ENCODE measurements at regions not wholly inside any gene's neighbourhood (a gene's known extent, or its start where the extent isn't known, plus 50 kb on each side); places are given as distances from the start of the nearest gene placed in this dataset.
A peak's percentile ranks its signal among the peaks of the same experiment; 100 is the strongest.
"Not testable (repeated sequence)": the region's sequence is repeated elsewhere in the genome, so short reads cannot be mapped to it uniquely, and the experiment has no call there.

GRCh38 chr10:30704026-30704600 is 74.6 kb upstream of the LYZL2 start:
- no peak for TF ChIP-seq CTCF (IDR thresholded peaks at IDR 0.05; ENCODE audit: borderline replicate concordance, insufficient read depth, low read depth, low read length)
- peak overlapping the region; percentile 41 for H3K4me3 ChIP-seq (ENCODE audit: low read depth, low read length)

GRCh38 chr10:30703446-30703845 is 73.9 kb upstream of the LYZL2 start:
- not testable (repeated sequence) for H3K4me3 ChIP-seq (ENCODE audit: low read depth, low read length)

GRCh38 chr10:30702860-30703259 is 73.3 kb upstream of the LYZL2 start:
- no peak for TF ChIP-seq CTCF (IDR thresholded peaks at IDR 0.05; ENCODE audit: borderline replicate concordance, insufficient read depth, low read depth, low read length)
- no peak overlapping the region for H3K4me3 ChIP-seq (ENCODE audit: low read depth, low read length)

GRCh38 chr10:30701451-30702173 is 72.1 kb upstream of the LYZL2 start:
- peak overlapping the region; percentile 23 for H3K4me3 ChIP-seq (ENCODE audit: low read depth, low read length)
- no peak for TF ChIP-seq CTCF (IDR thresholded peaks at IDR 0.05; ENCODE audit: borderline replicate concordance, insufficient read depth, low read depth, low read length)

GRCh38 chr10:30697806-30698205 is 68.3 kb upstream of the LYZL2 start:
- H3K4me3 ChIP-seq (ENCODE audit: low read depth, low read length): no peak overlapping the region
- TF ChIP-seq CTCF (IDR thresholded peaks at IDR 0.05; ENCODE audit: borderline replicate concordance, insufficient read depth, low read depth, low read length): no peak

GRCh38 chr10:30697221-30697620 is 67.7 kb upstream of the LYZL2 start:
- not testable (repeated sequence) for H3K4me3 ChIP-seq (ENCODE audit: low read depth, low read length)

GRCh38 chr10:30696416-30697185 is 67.0 kb upstream of the LYZL2 start:
- peak; percentile 24; the same call in 1 of the 2 replicates for TF ChIP-seq CTCF (IDR thresholded peaks at IDR 0.05; ENCODE audit: borderline replicate concordance, insufficient read depth, low read depth, low read length)
- H3K4me3 ChIP-seq (ENCODE audit: low read depth, low read length): not testable (repeated sequence)

- not testable (repeated sequence) for H3K4me3 ChIP-seq (ENCODE audit: low read depth, low read length)
Observed at GRCh38 chr10:30695481-30696236, 66.1 kb upstream of the LYZL2 start.
